Lower leg skin (tissue), 3 donors: ENCODE measurements at regions not wholly inside any gene's neighbourhood (a gene's known extent, or its start where the extent isn't known, plus 50 kb on each side); places are given as distances from the start of the nearest gene placed in this dataset.

Source experiments
- CTCF ChIP-seq, 3 donors: fragments of 450-650 bp; IDR thresholded peaks; one replicate each; pipeline ENCODE4 v1.5.1; 2016; ENCODE audit warnings: antibody characterized with exemption in 3 of 3, mild to moderate bottlenecking in 3 of 3, moderate library complexity in 2 of 3
- POLR2A ChIP-seq, 2 donors: fragments of 450-650 bp; IDR thresholded peaks; one replicate each; pipeline ENCODE4 v1.6.1; 2016 to 2017; ENCODE audit warnings: antibody characterized with exemption in 2 of 2, mild to moderate bottlenecking in 1 of 2, moderate library complexity in 1 of 2

GRCh38 chr2:8259106-8259840 is 422.6 kb upstream of the ID2 start:
- TF ChIP-seq CTCF (IDR thresholded peaks at IDR 0.05) (no peak), POLR2A (IDR thresholded peaks at IDR 0.05) (no peak)
